ENCODE measurements at regions not wholly inside any gene's neighbourhood (a gene's known extent, or its start where the extent isn't known, plus 50 kb on each side); places are given as distances from the start of the nearest gene placed in this dataset.
"Not testable (repeated sequence)": the region's sequence is repeated elsewhere in the genome, so short reads cannot be mapped to it uniquely, and the experiment has no call there.

- ATAC-seq (ENCODE audit: poor library complexity); intact Hi-C loops (cut with DNase I); DNase-seq: not testable (repeated sequence)
These were observed 742.5 kb downstream of the SPATA31A1 start for GRCh38 chr9:40097992-40098391.

- ATAC-seq (ENCODE audit: poor library complexity) (peak; percentile 89), DNase-seq (peak; percentile 82)
- intact Hi-C loops (cut with DNase I), result not testable (repeated sequence)
These were observed 750.7 kb downstream of the SPATA31A1 start for GRCh38 chr9:40106003-40106782.

GRCh38 chr9:40106783-40107248 lies 751.3 kb downstream of the SPATA31A1 start:
- DNase-seq, result peak; percentile 41
- intact Hi-C loops (cut with DNase I); ATAC-seq (ENCODE audit: poor library complexity): not testable (repeated sequence)

- intact Hi-C loops (cut with DNase I); ATAC-seq (ENCODE audit: poor library complexity): not testable (repeated sequence)
- DNase-seq, result peak; percentile 29
These were observed 751.8 kb downstream of the SPATA31A1 start for GRCh38 chr9:40107251-40107650.

- ATAC-seq (ENCODE audit: poor library complexity); intact Hi-C loops (cut with DNase I); DNase-seq: not testable (repeated sequence)
These were observed 753.0 kb downstream of the SPATA31A1 start for GRCh38 chr9:40108465-40108864.

GRCh38 chr9:40110751-40111150 lies 755.3 kb downstream of the SPATA31A1 start:
- DNase-seq; ATAC-seq (ENCODE audit: poor library complexity): not testable (repeated sequence)

GRCh38 chr9:40111571-40111970 lies 756.1 kb downstream of the SPATA31A1 start:
- intact Hi-C loops (cut with DNase I); ATAC-seq (ENCODE audit: poor library complexity); DNase-seq: not testable (repeated sequence)

More at GRCh38 chr9:40110751-40111150, 755.3 kb downstream of the SPATA31A1 start:
- intact Hi-C loops (cut with DNase I), result not testable (repeated sequence)

GRCh38 chr9:40130598-40130997 lies 775.1 kb downstream of the SPATA31A1 start:
- ATAC-seq (ENCODE audit: poor library complexity); DNase-seq; intact Hi-C loops (cut with DNase I): not testable (repeated sequence)

- ATAC-seq (ENCODE audit: poor library complexity), result peak; percentile 68
- DNase-seq; intact Hi-C loops (cut with DNase I): not testable (repeated sequence)
These were observed 813.7 kb downstream of the SPATA31A1 start for GRCh38 chr9:40169204-40169603.

GRCh38 chr9:40173316-40173715 lies 817.8 kb downstream of the SPATA31A1 start:
- intact Hi-C loops (cut with DNase I); DNase-seq: not testable (repeated sequence)
- peak; percentile 45 for ATAC-seq (ENCODE audit: poor library complexity)

- intact Hi-C loops (cut with DNase I); ATAC-seq (ENCODE audit: poor library complexity); DNase-seq: not testable (repeated sequence)
These were observed 818.6 kb downstream of the SPATA31A1 start for GRCh38 chr9:40174035-40174434.

GRCh38 chr9:40177403-40177802 lies 821.9 kb downstream of the SPATA31A1 start:
- intact Hi-C loops (cut with DNase I), result not testable (repeated sequence)
- ATAC-seq (ENCODE audit: poor library complexity), result peak; percentile 66
- peak; percentile 41 for DNase-seq

GRCh38 chr9:40191403-40191802 lies 835.9 kb downstream of the SPATA31A1 start:
- not testable (repeated sequence) for DNase-seq

GRCh38 chr9:40192162-40192561 lies 836.7 kb downstream of the SPATA31A1 start:
- DNase-seq; ATAC-seq (ENCODE audit: poor library complexity); intact Hi-C loops (cut with DNase I): not testable (repeated sequence)

More at GRCh38 chr9:40191403-40191802, 835.9 kb downstream of the SPATA31A1 start:
- intact Hi-C loops (cut with DNase I); ATAC-seq (ENCODE audit: poor library complexity): not testable (repeated sequence)

GRCh38 chr9:40196165-40196714 lies 840.8 kb downstream of the SPATA31A1 start:
- peak; percentile 20 for DNase-seq
- intact Hi-C loops (cut with DNase I); ATAC-seq (ENCODE audit: poor library complexity): not testable (repeated sequence)

- intact Hi-C loops (cut with DNase I), result not testable (repeated sequence)
These were observed 841.3 kb downstream of the SPATA31A1 start for GRCh38 chr9:40196803-40197202.

GRCh38 chr9:40221596-40222233 lies 866.2 kb downstream of the SPATA31A1 start:
- not testable (repeated sequence) for DNase-seq; ATAC-seq (ENCODE audit: poor library complexity)

More at GRCh38 chr9:40196803-40197202, 841.3 kb downstream of the SPATA31A1 start:
- DNase-seq; ATAC-seq (ENCODE audit: poor library complexity): not testable (repeated sequence)

GRCh38 chr9:40222617-40223200 lies 867.2 kb downstream of the SPATA31A1 start:
- ATAC-seq (ENCODE audit: poor library complexity); intact Hi-C loops (cut with DNase I): not testable (repeated sequence)
- peak; percentile 50 for DNase-seq

More at GRCh38 chr9:40221596-40222233, 866.2 kb downstream of the SPATA31A1 start:
- intact Hi-C loops (cut with DNase I), result not testable (repeated sequence)

Measured in Right ventricle myocardium superior (tissue), 1 donor.